HS-27A (cell line): ENCODE measurements at regions not wholly inside any gene's neighbourhood (a gene's known extent, or its start where the extent isn't known, plus 50 kb on each side); places are given as distances from the start of the nearest gene placed in this dataset.

Experiments used
- DNase-seq: peaks from one replicate; pipeline ENCODE4 v3.0.0-alpha.2; 2012; ENCODE audit warnings: low read depth, missing footprints

DNA sequence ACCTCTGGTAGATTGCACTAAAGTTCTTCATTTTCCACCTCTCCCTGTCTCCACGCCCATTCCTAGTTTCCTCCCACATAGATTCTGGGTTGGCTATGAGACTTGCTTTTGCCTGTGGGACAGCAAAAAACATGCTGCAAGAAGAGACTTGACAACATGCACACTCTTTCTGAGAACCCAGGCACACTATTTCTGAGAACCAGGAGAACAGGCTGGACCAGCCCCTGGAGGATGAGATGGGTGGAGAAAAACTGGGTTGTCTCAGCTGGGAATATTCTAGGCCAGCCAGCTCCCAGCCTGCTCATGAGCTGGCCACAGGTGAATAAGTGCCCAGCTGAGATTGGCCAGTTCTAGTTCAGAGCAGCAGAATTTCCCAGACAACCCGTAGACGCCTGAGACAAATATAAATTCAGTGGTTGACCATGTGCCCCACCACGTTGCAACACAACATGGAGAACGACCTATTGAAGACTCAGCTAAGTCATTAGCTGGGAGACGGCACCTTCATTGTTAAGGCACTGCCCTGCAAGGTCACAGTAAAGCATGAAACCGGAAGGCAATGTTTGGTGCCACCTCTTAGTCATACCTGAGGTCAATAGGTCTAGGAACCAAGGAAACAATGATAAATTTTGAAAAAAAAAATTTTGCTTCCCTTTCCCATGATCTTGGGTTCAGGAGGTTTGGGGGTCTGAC lies 92.7 kb upstream of the AKR1E2 start:
- no peak for DNase-seq

DNA sequence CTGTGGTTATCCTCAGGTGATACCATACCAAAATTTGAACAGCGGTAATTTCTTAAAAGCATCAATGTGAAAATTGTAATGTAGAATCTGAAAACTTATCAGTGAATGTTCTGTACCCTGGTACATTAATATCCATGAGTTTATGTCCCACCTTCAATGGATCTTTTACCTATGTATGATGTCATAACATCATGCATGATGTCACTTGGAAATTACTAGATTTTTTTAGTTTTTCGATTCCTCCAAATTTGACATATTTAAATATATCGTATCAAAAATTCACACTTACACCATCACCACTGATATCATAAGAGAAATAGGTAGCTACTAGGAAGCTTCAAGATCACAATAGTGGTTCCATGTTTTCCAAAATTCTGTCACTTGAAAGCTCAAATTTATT lies 95.0 kb upstream of the AKR1E2 start:
- no peak for DNase-seq

DNA sequence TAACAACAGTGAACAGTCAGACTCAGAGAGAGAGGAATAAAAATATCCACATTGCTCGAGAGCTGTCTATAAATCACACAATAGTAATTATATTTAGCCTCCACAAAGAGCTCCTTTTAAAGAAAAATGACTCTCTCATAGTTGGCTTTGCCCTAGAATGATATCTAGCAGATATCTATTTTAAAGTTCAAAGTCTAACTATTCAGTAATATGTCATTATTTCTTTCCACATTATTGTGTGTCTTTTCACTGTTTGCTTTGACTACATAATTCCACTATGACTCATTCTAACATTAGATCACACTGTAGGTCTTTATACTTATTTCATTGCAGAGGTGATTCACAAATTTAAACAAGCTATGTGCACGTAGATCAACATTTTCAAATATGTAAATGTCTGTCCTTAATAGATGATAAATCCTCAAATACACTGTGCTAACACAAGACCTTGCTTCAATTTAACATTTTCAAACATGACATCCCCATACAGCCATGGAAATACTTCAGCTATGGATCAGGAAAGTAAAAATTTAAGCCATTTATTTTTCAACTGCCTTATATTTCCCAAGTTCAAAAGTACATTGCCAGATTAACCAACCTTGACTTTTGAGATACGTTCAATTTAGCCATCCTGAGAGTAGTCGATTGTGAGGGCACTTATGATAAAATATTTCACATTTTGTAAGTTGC lies 99.9 kb upstream of the AKR1E2 start:
- DNase-seq: peak; percentile 35

DNA sequence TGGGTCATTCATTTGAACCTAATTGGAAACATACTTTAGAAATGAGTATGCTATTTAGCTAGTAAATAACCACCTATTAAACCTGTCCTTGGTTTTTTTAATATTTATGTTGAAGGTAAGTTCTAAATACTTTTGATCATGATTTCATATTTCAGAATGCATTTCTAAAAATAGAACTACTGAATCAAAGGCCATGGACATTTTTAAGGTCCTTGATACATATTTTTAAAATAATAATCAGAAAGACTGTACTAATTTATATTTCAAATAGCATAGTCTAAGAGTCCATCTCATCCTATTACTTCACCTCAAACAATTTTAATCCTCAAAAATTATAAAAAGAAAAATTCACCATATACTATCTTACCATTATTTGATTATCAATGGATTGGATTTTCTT lies 102.1 kb upstream of the AKR1E2 start:
- DNase-seq: no peak

DNA sequence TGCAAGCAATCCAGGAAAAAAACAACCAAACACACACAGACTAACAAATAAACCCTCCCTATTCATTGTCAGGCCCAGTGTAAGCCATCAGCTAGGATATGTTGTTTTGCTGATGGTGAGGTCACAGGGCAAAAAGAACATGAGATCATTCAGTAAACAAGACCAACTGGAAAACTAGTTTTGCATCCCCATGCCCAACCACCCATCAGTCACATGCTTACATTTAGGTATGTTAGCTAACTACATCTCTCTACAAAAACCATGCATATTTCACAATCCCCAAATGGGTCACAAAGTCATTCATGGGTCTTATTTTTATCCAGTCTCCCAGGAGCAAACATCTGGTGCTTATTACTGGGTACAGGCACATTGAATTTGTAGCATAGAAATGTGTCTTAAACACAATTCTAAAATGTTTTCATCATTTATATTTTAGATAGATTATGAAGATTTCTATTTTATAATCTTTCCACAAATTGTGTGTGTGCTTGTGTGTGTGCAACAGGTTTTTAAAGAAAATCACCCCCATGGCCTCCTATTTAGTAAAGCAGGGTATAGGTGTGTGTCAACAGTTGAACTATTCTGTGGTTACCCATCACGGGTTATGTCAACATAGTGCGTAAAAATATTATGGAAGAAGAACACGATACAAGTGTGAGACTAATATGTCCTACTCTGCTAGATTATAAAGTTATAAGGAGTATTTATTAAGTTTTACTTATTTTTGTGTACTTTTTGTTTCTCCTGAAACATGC lies 103.8 kb upstream of the AKR1E2 start:
- DNase-seq: no peak

DNA sequence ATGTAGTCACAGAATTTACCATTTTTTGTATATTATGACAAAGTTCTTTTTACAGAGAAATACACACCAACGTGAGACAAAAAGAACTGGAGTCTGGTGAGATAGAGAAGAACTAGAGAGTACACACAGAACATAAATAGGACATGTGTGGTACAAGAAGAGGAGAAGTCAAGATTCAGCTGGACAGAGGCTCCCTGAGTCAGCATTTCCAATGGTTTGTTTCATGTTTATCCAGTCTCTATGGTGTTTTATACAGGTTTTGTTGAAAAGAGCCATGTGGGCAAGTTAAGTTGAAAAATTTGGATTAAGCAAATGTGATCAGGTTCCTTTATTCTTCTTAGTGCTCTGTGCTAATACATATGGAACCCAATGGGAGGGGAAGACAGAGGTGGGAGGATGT lies 105.5 kb upstream of the AKR1E2 start:
- no peak for DNase-seq

DNA sequence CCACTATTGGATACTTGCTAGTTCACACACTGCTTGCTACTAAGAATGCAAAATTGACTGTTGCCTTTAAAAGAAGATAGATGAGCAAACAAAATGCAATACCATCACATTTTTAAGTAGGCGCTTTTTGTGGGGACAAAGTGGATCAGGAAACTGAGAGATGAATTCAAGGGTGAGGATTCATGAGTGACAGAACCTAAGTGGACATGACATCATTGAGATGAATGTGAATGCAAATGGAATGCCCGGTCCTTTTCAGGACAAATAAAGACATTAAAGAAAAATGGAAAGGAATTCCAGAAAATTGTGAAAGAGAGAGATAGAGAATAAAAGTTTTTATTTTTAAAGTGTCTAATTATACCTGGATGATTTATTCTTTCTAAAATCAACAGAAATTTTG lies 106.3 kb upstream of the AKR1E2 start:
- DNase-seq: no peak

DNA sequence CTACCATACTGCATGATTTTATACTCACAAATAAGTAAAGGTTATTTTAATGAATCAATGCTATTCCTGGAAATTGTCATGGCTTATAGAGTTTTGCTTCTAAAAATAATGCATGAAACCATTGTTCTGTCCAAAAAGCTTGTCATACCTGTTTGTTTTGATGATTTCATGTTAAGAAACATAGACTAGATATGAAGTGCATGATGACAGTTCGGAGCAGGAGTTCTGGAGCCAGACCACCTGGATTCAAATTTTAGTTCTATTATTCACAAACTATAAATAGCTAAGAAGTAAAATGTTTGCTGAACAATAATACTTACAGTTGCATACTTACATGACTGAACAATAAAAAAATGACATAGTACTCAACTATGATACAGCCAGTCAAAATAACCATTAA lies 107.0 kb upstream of the AKR1E2 start:
- DNase-seq: no peak

DNA sequence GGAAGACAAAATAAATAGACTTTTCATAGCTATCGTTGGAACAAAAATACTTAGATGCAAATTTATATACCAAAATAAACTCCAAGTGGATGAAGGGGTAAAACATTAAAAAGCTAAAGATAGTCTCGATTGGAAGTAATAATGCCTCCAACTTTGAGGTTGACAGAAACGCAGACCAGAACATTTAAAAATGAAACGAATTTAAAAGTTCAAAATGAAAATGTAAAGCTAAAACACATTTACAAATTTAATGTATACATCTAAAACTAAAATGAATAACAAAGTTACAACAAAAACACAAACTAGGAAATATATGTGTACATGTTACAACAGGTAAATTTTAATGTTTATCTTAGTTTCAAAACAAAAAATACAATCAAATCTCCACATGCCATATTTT lies 107.5 kb upstream of the AKR1E2 start:
- DNase-seq: no peak

DNA sequence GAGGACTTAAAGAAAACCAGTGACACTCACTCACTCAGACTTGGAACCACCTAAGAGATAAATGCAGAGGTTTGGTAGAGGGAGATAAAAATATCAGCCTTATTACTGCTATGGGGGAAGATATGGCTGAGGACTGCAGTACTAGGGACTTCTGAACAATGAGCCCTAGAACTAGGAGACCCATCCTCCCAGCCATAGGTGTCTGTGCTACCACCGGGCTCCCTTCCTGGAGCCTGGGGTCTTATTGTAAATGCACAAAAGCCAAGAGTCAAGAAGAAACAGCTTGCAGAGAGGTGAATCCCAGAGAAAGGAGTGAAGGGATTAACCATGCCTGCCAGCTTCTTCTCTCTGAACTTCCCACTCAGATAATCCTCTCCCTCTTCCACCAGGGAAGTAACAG lies 108.3 kb upstream of the AKR1E2 start:
- no peak for DNase-seq

DNA sequence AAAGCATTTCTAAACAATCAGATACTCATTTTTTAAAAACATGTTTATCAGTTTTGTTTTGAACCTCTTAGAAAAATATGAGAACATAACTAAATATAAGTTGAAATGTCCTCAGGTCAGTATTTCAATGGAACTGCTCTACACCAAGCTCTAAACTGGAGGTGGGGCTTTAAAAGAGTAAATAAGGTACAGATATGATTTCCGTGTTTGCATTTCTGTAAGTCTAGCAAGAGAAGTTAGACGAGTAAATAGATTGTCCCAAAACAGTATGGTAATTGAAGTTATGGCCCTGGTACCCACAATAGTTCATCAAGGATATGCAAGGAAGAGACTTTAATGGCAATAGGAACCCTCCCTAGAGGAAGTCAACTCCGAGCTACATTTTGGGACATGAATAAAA lies 115.1 kb upstream of the AKR1E2 start:
- no peak for DNase-seq

DNA sequence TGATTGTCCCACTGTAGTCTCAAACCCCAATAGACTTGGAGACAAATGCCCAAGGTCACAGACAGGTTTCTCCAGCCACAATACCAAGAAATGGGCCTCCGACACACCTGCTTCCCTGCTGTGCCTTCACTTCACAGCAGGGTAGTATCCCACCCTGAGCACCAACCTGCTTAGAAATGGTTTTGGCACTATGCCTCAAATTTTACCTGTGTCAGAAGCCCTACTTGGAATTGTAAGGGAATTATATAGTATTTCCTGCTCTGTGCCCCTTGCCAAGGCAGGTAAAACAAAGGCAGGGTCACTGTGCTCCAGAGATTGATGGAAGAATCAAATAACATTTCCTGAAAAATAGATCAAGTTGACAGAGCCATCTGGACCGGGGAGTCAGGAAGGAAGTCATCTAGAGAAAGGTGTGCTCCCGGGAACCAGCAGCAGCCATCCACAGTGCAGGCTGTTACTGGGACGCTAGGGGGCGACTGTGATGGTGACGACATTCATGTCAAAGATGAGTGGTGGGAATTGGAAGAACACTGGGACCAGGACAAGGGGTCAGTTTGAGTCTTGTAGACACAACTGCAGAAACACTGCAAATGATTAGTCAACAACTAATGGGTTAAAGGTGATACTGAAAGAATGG lies 117.8 kb upstream of the AKR1E2 start:
- no peak for DNase-seq

DNA sequence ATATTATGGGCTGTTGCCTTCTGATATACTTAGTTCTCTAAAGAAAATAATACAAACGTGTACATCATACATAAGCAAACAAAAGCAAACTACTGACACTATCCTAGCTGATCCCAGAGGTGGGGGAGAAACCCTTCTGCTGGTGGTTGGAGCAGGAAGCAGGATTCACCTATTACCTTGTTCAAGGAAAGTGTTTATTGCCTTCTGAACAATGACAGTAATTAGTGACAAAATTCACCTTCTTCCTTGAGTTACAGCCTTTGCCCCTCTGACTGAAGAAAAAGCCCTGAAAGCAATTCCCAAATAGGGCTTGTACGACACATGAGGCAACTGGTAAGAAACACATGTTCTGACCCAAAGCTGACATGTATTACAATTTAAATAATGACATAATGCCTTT lies 118.8 kb upstream of the AKR1E2 start:
- DNase-seq: no peak

DNA sequence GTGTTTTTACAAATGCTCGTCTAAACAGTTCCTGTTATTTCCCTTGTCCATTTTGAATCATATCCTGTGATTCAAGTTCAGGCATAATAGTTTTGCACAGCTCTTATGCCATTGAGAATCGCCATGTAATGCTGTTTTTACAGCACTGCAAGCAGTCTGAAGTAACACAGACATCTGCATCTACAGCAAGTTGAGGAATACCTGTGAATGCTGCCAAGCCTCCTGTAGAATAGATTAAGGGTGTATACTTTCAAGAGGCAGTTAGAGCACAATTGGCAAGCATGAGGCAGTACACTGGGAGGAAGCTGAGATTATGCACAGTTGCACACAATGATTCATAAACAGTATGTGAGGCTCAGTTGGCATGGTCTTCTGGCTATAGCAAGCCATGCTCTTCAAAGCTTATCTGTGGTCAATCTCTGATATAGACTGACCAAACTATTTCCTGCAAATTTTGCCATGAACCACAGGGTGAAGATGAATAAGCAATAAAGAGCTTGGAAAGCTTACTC lies 121.9 kb upstream of the AKR1E2 start:
- peak; percentile 75 for DNase-seq

DNA sequence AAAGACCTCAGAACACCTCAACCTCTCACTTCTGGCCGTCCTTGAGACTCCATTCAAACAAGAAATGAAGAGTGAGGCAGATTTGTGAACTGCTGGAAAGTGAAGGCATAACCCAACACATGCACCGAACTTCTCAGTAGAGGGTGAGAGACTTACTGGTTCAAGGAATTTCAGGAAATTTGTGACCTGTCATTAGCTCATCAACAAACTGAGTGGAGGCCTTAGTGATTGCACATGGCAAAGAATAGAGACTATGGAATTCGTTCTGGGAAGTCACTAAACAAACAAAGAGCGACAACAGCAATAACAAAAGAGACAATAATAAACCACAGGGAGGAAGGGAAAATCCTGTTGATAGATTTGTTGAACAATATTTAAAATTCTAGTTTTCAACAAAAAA lies 125.0 kb upstream of the AKR1E2 start:
- no peak for DNase-seq

DNA sequence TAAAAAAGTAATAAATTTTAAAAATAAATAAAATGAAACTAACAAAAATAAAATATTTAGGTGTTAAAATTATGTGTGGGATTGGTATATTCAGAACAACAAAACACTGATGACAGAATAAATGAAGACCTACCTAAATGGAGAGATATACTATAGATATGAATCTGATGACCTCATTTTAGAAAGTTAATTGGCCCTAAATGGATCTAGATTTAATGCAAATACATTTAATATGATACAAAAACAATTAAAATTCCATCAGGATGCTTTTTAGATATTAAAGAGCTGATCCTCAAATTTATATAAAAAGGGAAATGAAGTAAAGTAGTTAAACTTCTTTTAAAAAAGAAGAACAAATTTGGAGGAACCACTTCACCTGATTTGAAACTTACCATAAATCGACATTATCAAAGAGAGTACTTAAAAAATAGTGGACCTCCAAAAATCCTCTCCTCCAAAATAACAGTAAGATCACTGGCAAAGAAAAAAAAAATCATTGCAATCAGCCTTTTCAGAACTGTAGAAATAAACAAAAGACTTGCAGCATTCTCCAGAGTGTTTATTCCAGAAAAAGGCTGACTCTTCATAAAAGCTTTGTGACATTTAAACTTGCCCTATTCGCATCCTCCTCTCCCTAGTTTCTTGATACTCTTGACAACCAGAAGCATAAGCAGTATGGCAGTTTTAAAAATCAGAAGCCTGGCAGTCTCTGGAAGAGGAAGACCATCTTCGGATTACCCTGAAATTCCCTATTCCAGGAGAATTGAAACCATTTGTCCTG lies 125.9 kb upstream of the AKR1E2 start:
- DNase-seq: no peak

DNA sequence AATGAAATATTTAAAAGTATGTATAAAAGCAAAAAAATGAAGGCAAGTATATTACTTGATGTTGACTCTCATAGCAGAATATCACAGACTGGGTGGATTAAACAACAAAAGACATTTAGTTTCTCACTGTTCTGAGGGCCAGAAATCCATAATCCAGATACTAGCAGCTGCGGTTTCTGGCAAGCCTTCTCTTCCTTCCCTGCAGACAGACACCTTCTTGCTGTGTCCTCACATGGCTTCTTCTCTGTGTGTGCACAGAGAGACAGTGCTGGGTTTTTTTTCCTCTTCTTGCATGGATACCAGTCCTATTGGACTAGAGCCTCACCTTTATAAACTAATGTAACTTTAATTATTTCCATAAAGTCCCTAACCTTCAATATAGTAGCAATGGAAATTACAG lies 127.9 kb upstream of the AKR1E2 start:
- DNase-seq: no peak

DNA sequence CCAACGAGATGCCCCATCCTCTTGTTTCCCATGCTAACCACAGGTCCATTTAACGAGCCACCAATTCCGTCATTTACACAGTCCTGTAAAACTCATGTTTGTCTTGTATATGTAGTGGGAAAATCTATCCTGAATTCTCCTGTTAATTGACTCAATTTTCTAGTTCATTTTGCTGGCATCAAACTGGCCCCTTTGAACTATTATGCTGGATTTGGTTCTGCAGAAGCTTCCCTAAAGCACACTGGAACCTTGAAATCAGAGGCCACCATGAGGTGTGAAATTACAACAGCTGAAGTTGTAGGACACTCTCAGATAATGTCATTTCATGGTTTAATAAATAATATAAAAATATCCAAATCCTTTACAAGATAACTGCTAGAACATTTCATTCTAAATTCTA lies 129.8 kb upstream of the AKR1E2 start:
- DNase-seq: no peak

DNA sequence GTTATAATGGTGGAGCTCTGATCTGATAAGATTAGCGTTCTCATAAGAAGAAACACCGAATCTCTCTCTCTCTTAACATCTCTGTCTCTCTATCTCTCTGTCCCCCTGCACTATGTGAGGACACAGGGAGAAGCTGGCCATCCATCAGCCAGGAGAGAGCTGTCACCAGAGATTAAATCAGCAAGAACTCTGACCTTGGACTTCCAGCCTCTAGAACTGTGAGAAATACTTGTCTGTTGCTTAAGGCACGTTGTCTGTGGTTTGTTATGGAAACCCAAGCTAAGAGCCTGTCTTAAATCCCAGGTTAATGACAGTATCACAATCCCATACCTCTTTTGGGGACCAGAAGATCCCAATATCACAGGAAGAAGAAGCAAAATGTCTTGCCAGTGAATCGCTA lies 132.0 kb upstream of the AKR1E2 start:
- no peak for DNase-seq

DNA sequence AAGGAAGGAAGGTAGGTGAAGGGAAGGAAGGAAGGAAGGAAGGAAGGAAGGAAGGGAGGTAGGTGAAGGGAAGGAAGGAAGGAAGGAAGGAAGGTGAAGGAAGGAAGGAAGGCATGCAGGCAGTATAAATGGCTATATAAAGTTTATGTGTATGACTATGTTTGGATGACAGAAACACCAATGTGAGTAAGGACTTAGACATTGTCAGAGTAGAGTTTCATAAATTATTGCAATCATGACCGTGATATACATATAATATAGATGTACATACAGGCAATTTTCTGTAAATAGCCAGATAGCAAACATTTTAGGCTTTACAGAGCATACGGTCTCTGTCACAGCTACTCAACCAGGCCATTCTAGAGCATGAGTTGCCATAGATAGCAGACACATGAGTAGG lies 133.8 kb upstream of the AKR1E2 start:
- DNase-seq: no peak

DNA sequence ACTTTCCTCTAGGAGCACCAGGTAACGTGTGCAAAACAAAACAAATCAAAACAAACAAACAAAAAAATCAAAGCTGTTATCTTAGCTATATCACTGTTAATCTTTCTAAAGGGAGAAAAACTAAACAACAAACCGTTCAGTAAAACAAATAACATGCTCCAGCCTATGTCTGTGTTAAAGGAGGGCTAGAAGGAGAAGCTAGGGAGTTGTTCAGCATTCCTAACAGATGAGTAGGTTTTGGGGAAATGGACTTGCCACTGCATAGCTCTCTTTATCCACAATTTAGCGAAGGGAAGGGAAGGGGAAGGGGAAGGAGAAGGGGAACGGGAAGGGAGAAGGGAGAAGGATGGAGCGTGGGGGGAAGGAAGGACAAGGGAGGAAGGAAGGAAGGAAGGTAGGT lies 134.2 kb upstream of the AKR1E2 start:
- DNase-seq: no peak

DNA sequence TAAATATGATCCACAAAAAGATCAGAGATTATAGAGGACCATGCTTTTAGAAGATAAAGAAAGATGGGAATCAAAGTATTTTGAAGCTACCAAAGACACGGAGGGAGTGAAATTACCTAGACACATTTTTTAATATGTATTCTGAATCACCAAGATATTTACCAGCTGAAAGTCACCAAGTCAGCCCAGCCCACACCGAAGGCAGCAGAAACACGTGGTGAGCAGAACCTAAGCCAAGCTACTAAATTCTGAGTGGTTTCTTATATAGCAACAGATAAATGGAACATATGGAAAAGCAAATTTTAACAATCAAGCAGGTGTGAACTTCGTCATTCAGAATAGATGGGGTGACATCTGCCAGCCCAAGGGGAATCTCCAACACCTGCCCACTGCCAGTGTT lies 134.7 kb upstream of the AKR1E2 start:
- DNase-seq: no peak
